DND-41 (cell line): ENCODE measurements at regions not wholly inside any gene's neighbourhood (a gene's known extent, or its start where the extent isn't known, plus 50 kb on each side); places are given as distances from the start of the nearest gene placed in this dataset.

ENCODE experiments used
- ATAC-seq: fragments of 200-7000 bp; cut with Tn5 transposase; 3 replicates; pipeline ENCODE4 v1.9.1; 2021; ENCODE audit warnings: low read depth; ENCODE audit not compliant: insufficient read depth
- DNase-seq: peaks from one replicate; pipeline ENCODE4 v3.0.0-alpha.2; 2020
- H2AFZ ChIP-seq: 2 replicates; pipeline ENCODE4 v1.6.0; 2012; ENCODE audit warnings: low read depth, low read length
- H3K27ac ChIP-seq: 2 replicates; pipeline ENCODE4 v1.5.1; 2012; ENCODE audit warnings: low read length, inconsistent platforms
- H3K27me3 ChIP-seq: fragments of 200-600 bp; sonication (generic); 2 replicates; pipeline ENCODE4 v1.6.0; 2012; ENCODE audit warnings: low read length, mild to moderate bottlenecking, inconsistent platforms; ENCODE audit not compliant: insufficient read depth, poor library complexity
- H3K36me3 ChIP-seq: 2 replicates; pipeline ENCODE4 v1.5.1; 2012; ENCODE audit warnings: low read length, inconsistent platforms; ENCODE audit not compliant: insufficient read depth
- H3K4me1 ChIP-seq: 2 replicates; pipeline ENCODE4 v1.5.1; 2012; ENCODE audit warnings: mild to moderate bottlenecking, low read length; ENCODE audit not compliant: insufficient read depth
- H3K4me2 ChIP-seq: 2 replicates; pipeline ENCODE4 v1.6.0; 2012; ENCODE audit warnings: mild to moderate bottlenecking, moderate library complexity, low read length, inconsistent platforms; ENCODE audit not compliant: insufficient read depth
- H3K4me3 ChIP-seq, 2 experiments: fragments of 200-600 bp in 1 of 2; shearing (Covaris generic) in 1 of 2; 2 replicates each; pipeline ENCODE4 v1.5.1; 2012 to 2016; ENCODE audit warnings: inconsistent platforms in 2 of 2, low read length in 2 of 2, mild to moderate bottlenecking in 2 of 2, low read depth in 1 of 2, moderate library complexity in 1 of 2
- H3K79me2 ChIP-seq: 2 replicates; pipeline ENCODE4 v1.6.0; 2012; ENCODE audit warnings: low read length, inconsistent platforms; ENCODE audit not compliant: insufficient read depth
- H3K9ac ChIP-seq: 2 replicates; pipeline ENCODE4 v1.6.0; 2012; ENCODE audit warnings: low read depth, mild to moderate bottlenecking, inconsistent platforms, low read length, moderate library complexity
- H3K9me3 ChIP-seq: 2 replicates; pipeline ENCODE4 v1.5.1; 2012; ENCODE audit warnings: low read length, moderate library complexity, mild to moderate bottlenecking, inconsistent platforms; ENCODE audit not compliant: insufficient read depth, severe bottlenecking
- H4K20me1 ChIP-seq: 2 replicates; pipeline ENCODE4 v1.6.0; 2012; ENCODE audit warnings: low read length; ENCODE audit not compliant: insufficient read depth
- CTCF ChIP-seq: IDR thresholded peaks from 2 replicates; pipeline ENCODE4 v1.5.1; 2012; ENCODE audit warnings: borderline replicate concordance, low read length, moderate library complexity, mild to moderate bottlenecking; ENCODE audit not compliant: poor library complexity, severe bottlenecking; ENCODE audit errors: extremely low read depth
- EZH2 ChIP-seq: IDR thresholded peaks from 3 replicates; pipeline ENCODE4 v1.6.1; 2012; ENCODE audit warnings: borderline replicate concordance, low read depth, mild to moderate bottlenecking, moderate library complexity, low read length, inconsistent platforms; ENCODE audit not compliant: severe bottlenecking

- Histone ChIP-seq H3K4me1 (no peaks in the 10 kb centered on the region), H3K9me3 (no peaks in the 10 kb centered on the region), H3K27me3 (peaks cover 3% of the 10 kb centered on the region), H3K4me3 (no peak overlapping the region), H3K9ac (no peak overlapping the region), H3K79me2 (no peaks in the 10 kb centered on the region), H2AFZ (no peak overlapping the region), H3K27ac (no peak overlapping the region), H4K20me1 (no peaks in the 10 kb centered on the region), H3K36me3 (no peaks in the 10 kb centered on the region), H3K4me2 (no peak overlapping the region)
- TF ChIP-seq CTCF: no peak
- no peak for TF ChIP-seq EZH2
- no peak for DNase-seq
- no peak for ATAC-seq
Observed at GRCh38 chr2:222064286-222064685, 234.5 kb downstream of the PAX3 start.

- H3K27me3 ChIP-seq: peaks cover 13% of the 10 kb centered on the region
- no peak for DNase-seq
Observed at GRCh38 chr2:222058819-222059445, 239.9 kb downstream of the PAX3 start.

GRCh38 chr2:222057347-222058073, 241.3 kb downstream of the PAX3 start:
- Histone ChIP-seq H3K4me2 (no peak overlapping the region), H3K27me3 (peaks cover 13% of the 10 kb centered on the region), H3K9ac (no peak overlapping the region), H3K9me3 (no peaks in the 10 kb centered on the region), H3K36me3 (no peaks in the 10 kb centered on the region), H3K27ac (no peak overlapping the region), H3K4me3 (no peak overlapping the region), H4K20me1 (no peaks in the 10 kb centered on the region), H3K79me2 (no peaks in the 10 kb centered on the region), H3K4me1 (no peaks in the 10 kb centered on the region), H2AFZ (no peak overlapping the region)
- DNase-seq: no peak
- peak; percentile 48; the same call in 2 of the 3 replicates for ATAC-seq
- TF ChIP-seq EZH2: no peak
- peak; percentile 73 for TF ChIP-seq CTCF

More at GRCh38 chr2:222058819-222059445, 239.9 kb downstream of the PAX3 start:
- Histone ChIP-seq H3K36me3 (no peaks in the 10 kb centered on the region), H3K4me1 (no peaks in the 10 kb centered on the region), H3K4me2 (no peak overlapping the region), H3K79me2 (no peaks in the 10 kb centered on the region), H3K4me3 (no peak overlapping the region), H3K27ac (no peak overlapping the region), H3K9me3 (no peaks in the 10 kb centered on the region), H2AFZ (no peak overlapping the region), H4K20me1 (no peaks in the 10 kb centered on the region), H3K9ac (no peak overlapping the region)
- ATAC-seq: no peak
- TF ChIP-seq EZH2 (no peak), CTCF (no peak)
